ENCODE measurements at regions not wholly inside any gene's neighbourhood (a gene's known extent, or its start where the extent isn't known, plus 50 kb on each side); places are given as distances from the start of the nearest gene placed in this dataset.

DNA sequence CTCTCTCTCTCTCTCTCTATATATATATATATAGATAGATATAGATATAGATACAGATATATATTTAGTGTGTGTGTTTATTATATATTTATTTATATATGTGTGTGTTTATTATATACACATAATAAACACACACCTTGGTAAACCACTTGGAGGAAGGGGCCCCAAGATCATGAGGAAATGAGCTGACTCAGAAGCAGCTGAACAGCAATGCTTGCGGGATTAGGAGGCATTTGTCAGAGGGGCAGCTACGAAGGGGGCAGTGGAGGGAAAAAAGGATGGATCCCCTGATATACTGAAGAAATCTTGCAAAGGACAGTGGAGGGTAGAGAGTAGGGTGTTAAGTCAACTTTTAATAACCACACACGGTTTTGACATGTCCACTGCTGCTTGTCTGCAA lies 120.0 kb upstream of the SORBS2 start:
- no peak for DNase-seq

DNA sequence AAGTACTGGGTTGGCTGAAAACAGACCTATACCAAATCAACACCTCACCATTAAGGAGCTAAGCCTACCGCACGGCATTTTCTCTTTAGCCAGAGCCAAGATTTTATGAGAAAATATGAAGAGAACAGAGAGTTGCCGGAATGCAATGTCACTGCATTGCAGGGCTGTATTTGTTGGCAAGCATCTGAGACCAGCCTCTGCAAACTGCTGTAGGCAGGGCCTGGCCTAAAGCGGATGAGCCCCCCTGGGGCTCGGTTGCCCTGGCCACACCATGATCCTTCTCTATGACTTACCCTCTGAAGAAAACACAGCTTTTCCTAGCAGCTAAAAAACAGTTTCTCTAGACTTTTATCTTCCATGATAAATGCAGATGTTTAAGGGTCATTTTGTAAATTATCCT lies 120.5 kb upstream of the SORBS2 start:
- peak; percentile 36 for DNase-seq

GRCh38 chr4:185933078-185933581 lies 121.1 kb upstream of the SORBS2 start:
- DNase-seq = peak; percentile 39

- no peak for DNase-seq
Observed at GRCh38 chr4:185936650-185937376, 124.8 kb upstream of the SORBS2 start.

DNA sequence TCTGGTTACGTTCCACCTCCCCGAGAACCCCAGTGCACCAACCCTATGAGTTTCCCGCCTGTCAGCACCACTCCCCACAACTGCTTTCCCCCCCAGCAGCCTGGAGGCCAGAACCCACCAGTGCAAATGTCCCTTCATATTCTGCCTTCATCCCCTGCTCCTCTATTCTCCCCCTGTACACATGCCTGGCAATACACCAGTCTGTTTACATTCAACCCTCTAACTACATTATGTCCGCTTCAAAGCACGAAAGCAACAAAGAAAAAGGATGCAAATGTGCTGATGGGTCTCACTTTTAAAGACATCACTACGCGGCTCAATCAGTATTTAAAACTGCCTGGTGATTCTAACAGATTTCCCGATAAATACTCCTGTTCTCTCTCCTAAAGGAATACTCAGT lies 126.7 kb upstream of the SORBS2 start:
- no peak for DNase-seq

- no peak for DNase-seq
Observed at GRCh38 chr4:185941461-185941860, 127.5 kb upstream of the TLR3 start.

DNA sequence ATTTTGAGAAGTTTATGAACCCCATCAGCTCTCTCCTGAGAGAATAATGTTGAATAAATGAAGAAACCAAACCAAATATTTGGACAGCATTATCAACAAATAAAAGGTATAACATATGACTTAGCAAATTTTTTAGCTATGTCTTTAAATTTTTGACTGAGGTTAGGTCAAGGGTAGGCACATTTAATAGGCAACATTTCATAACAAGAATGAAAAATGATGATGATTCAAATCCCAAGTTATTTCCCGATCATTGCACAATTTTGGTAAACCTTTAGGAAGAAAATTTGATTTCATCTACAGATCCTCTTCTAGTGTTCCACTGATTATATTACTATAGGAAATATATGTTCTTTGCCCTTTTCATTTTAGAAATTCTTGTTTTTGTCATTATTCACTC lies 123.7 kb upstream of the TLR3 start:
- DNase-seq = no peak

DNA sequence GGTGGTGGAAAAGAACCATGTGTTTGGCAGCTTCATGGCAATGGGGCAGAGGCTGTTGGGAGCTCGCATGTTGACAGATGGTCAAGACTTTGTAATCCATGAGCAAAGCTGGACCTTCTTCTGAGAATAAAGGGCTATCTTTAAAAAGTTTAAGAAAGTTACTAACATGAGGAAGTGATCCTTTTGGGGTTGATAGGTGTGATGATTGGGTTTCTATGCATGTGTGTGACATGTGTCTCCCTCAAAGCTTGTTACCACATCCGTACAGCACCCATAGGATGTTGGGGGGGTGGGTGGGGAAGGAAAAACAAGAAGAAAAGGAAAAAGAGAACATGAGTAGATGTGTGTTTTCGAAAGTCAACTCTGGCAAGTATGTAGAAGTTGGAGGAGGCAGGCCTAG lies 123.0 kb upstream of the TLR3 start:
- no peak for DNase-seq

DNA sequence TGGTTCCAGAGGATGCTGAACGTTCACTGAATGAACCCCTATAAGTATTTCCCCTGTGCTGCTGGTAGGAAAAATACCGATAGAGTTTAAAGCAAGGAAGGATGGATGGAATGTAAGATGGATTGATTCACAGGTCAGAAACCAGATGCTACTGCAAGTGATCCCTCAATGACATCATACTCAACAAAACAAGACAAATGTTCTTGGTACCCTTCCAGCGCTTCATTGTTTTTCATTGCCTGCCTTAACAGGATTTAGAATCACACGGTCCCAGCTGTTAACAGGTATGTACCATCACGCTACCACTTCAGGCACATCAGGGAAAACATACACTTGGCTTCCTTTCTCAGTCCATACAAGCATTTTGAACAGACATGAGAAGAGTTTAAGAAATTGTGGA lies 118.1 kb upstream of the TLR3 start:
- no peak for DNase-seq

GRCh38 chr4:185955151-185955770 lies 113.7 kb upstream of the TLR3 start:
- no peak for DNase-seq

DNA sequence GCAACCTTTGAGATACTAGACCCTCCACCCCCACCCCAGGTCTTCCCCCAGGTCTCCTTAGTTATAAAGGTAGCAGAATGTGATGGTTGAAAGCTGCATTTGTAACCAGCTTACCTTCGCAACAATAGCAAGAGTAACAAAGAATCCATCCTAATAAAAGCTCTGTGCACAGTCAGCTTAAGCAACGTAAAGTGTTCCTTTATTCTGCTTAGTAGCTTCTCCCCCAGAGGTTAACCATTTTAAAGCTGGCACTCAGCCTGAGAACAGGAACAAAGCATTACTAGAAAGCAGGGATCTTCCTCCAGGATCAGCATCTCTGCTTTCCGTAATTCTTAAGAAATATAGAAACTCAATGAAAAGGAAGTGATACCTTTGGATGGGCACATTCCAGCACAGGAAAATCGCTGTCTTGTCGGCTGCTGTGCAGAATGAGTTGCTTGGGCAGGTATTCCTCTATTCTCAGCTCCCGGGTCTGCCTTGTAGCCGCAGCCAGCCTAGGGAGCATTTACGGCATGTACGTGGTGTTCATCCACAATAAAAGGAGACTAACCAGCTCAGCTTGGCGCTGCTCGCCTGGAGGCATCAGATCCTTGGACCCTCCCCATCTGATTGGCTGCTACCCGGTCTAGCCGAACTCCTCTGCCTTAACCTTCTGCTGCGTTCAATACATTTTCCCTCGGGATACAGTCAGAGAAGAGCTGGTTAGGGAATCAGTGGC lies 113.0 kb upstream of the TLR3 start:
- no peak for DNase-seq

- DNase-seq = no peak
Observed at GRCh38 chr4:185956544-185956940, 112.4 kb upstream of the TLR3 start.

DNA sequence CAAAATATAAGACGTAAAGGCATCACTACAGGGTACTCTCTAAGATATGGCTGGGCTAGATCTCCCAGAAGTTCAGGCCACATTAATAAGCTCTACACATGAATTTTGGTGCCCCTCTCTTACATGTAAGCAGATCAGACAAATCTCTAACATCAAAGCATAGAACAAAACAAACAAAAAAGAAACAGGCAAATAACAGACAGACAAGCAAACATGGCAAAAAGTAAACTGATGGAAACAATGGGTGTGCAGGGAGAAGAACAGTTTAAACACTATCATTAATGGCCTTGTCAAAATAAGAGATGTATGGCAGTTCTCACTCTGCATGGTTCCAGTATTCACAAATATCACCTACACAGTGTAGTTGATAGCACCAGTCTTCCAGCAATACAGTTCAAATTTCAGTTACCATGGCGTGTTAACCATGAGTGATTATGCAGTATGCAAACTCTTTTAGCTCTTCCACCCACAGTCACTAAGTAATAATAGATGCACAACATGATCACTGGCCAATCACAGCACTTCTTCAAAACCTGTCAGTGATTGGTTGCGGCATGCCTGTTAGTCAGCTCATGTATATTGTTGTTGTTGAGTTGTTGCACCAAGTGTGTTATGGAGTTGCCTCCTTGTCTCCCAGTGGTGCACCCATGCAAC lies 110.7 kb upstream of the TLR3 start:
- no peak for DNase-seq

- DNase-seq = no peak
Observed at GRCh38 chr4:185965426-185966384, 103.3 kb upstream of the TLR3 start.

GRCh38 chr4:185966549-185966948 lies 102.4 kb upstream of the TLR3 start:
- no peak for DNase-seq

GRCh38 chr4:185966997-185967775 lies 101.8 kb upstream of the TLR3 start:
- no peak for DNase-seq

- no peak for DNase-seq
Observed at GRCh38 chr4:185969657-185970056, 99.3 kb upstream of the TLR3 start.

DNA sequence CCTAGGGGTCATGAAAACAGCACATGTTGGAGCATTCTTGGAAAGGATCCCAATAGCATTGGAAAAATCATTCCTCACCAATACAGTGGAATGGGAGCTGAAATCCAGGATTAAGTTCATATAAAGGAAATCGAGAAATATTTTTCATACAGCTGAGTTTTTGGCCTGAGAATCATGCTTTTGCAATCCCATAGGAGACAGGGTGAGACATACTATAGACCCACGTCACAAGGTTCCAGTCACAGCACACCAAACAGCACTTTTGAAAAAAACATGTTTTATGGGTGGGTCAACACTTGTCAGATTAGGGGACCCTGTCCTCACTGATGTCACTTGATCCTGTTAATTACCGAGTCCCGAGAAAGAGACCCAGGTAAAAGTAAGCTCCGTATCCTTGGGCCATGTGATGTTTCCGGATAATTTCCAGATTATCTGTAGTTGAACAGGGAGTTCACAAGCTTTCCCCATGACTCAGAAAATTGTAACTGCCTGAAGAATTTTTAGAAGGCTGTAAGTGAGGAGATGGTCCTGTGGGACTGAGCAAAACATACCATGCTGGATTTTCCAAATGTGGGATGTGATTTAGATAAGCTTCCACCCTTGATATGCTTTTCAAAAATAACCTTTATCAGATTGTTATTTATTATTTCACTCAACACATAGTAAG lies 80.9 kb upstream of the TLR3 start:
- DNase-seq = no peak

GRCh38 chr4:185991770-185992169 lies 77.2 kb upstream of the TLR3 start:
- no peak for DNase-seq

GRCh38 chr4:185992585-185992984 lies 76.4 kb upstream of the TLR3 start:
- no peak for DNase-seq
